ENCODE measurements at regions not wholly inside any gene's neighbourhood (a gene's known extent, or its start where the extent isn't known, plus 50 kb on each side); places are given as distances from the start of the nearest gene placed in this dataset.

GRCh38 chr3:160129459-160130061 is 95.7 kb upstream of the C3orf80 start:
- Histone ChIP-seq H2AFZ (replicated peaks; ENCODE audit: low read length, poor library complexity) (no peak overlapping the region), H3K27me3 (ENCODE audit: control insufficient read depth, insufficient read depth, low read length) (no peaks in the 10 kb centered on the region), H4K5ac (ENCODE audit: low read depth, low read length) (no peak overlapping the region; the same call in 1 of the 2 replicates), H4K8ac (ENCODE audit: low read depth in 2 of 2, low read length in 2 of 2) (peak overlapping the region; percentile 29 to 65; a peak in 3 of 4 replicates), H3K18ac (ENCODE audit: low read depth, low read length) (peak overlapping the region; percentile 55; the same call in 1 of the 2 replicates), H4K91ac (ENCODE audit: insufficient read depth, low read depth, low read length) (peak overlapping the region; percentile 60), H2BK5ac (ENCODE audit: low read depth, low read length, poor library complexity, severe bottlenecking) (peak overlapping the region; percentile 53), H3K4me3 (ENCODE audit: insufficient read depth, low read depth, low read length) (no peak overlapping the region), H3K4ac (ENCODE audit: low read depth, low read length) (peak overlapping the region; percentile 78; the same call in 1 of the 2 replicates), H3K4me2 (ENCODE audit: low read depth, low read length) (peak overlapping the region; percentile 86), H3K9me3 (ENCODE audit: control insufficient read depth, insufficient read depth, low read length) (no peaks in the 10 kb centered on the region), H2AK9ac (replicated peaks; ENCODE audit: low read depth, low read length, poor library complexity) (no peak overlapping the region), H2BK120ac (ENCODE audit: low read depth, low read length) (peak overlapping the region; percentile 84), H3K9ac (ENCODE audit: low read depth, low read length) (no peak overlapping the region), H3K56ac (ENCODE audit: extremely low read depth, insufficient read depth, low read length) (no peak overlapping the region; the same call in 1 of the 2 replicates), H3K27ac (ENCODE audit: insufficient read depth, low read length) (peak overlapping the region; percentile 10; the same call in 1 of the 2 replicates), H2AK5ac (ENCODE audit: low read depth, low read length) (peak overlapping the region; percentile 86), H3K79me1 (ENCODE audit: low read depth in 1 of 2, low read length in 2 of 2) (no peaks in the 10 kb centered on the region), H3K4me1 (ENCODE audit: control insufficient read depth, insufficient read depth, low read length) (peaks cover 5% of the 10 kb centered on the region), H4K20me1 (ENCODE audit: insufficient read depth, low read length) (no peaks in the 10 kb centered on the region), H3K14ac (replicated peaks; ENCODE audit: low read depth, low read length) (peak overlapping the region; percentile 67), H3K23ac (ENCODE audit: low read depth, low read length) (no peak overlapping the region; the same call in 1 of the 2 replicates), H2BK15ac (ENCODE audit: low read depth, low read length) (peak overlapping the region; percentile 33; the same call in 1 of the 3 replicates), H2BK20ac (ENCODE audit: low read depth, low read length) (peak overlapping the region; percentile 90), H3K9me1 (ENCODE audit: insufficient read depth, low read length) (peaks cover 12% of the 10 kb centered on the region), H3K36me3 (ENCODE audit: control insufficient read depth, insufficient read depth, low read length) (no peaks in the 10 kb centered on the region)
- DNase-seq = peak; percentile 97
- BruUV-seq (replicated peaks) = no TSS peak
- CTCF ChIA-PET = interaction anchor here (0.6 kb wide), 1 partner anchor 87 kb away, joined by 4 read pairs; no protein-coding TSS in a partner anchor
- intact Hi-C loops (cut with micrococcal nuclease) = no loop called here
- POLR2A ChIA-PET (ENCODE audit: unreplicated experiment) = no interaction called here
- TF ChIP-seq RAD21 (IDR thresholded peaks at IDR 0.05; ENCODE audit: low read length) (peak; percentile 10; the same call in 1 of the 2 replicates), BHLHE40 (IDR thresholded peaks at IDR 0.05; ENCODE audit: low read depth, low read length) (no peak; the same call in 1 of the 2 replicates), CTCF (conservative IDR thresholded peaks at IDR 0.05; ENCODE audit: low read depth, low read length) (no peak), RCOR1 (IDR thresholded peaks at IDR 0.05; ENCODE audit: insufficient replicate concordance, low read length) (peak; percentile 99), NFE2L2 (IDR thresholded peaks at IDR 0.05; ENCODE audit: low read depth, low read length) (peak; percentile 22; the same call in 1 of the 2 replicates), MAFK (IDR thresholded peaks at IDR 0.05; ENCODE audit: low read depth, low read length) (peak; percentile 40; the same call in 1 of the 2 replicates), FOS (IDR thresholded peaks at IDR 0.05; ENCODE audit: low read depth, low read length) (peak; percentile 87), CEBPB (IDR thresholded peaks at IDR 0.05; ENCODE audit: low read depth, low read length) (peak; percentile 97)
- dilution Hi-C loops (cut with HindIII; ENCODE audit: low sequenced_read_pairs, unreplicated experiment) = no loop called here
- ATAC-seq (ENCODE audit: low read depth) = peak; percentile 88
- no CpG with 5 or more reads among the region's 4 CpGs for WGBS, 2 experiments (ENCODE audit: extremely low coverage in 2 of 2, insufficient read length in 1 of 2)
- in situ Hi-C loops (cut with MboI; ENCODE audit: low sequenced_read_pairs) = no loop called here

Data from IMR-90 (cell line).